Glutamatergic neuron (in vitro differentiated cells): ENCODE measurements at regions not wholly inside any gene's neighbourhood (a gene's known extent, or its start where the extent isn't known, plus 50 kb on each side); places are given as distances from the start of the nearest gene placed in this dataset.

Experiments used
- DNase-seq: peaks from one replicate; pipeline ENCODE4 v3.0.0; 2022
- H3K27ac Mint-ChIP-seq: one replicate; pipeline ENCODE4 v1.8.0; 2020; ENCODE audit warnings: mild to moderate bottlenecking, mixed read lengths, inconsistent platforms; ENCODE audit not compliant: unreplicated experiment
- H3K27me3 Mint-ChIP-seq: one replicate; pipeline ENCODE4 v1.8.0; 2020; ENCODE audit warnings: mild to moderate bottlenecking, moderate library complexity, mixed read lengths, inconsistent platforms; ENCODE audit not compliant: unreplicated experiment
- H3K36me3 Mint-ChIP-seq: one replicate; pipeline ENCODE4 v1.8.0; 2020; ENCODE audit warnings: mild to moderate bottlenecking, mixed read lengths, inconsistent platforms; ENCODE audit not compliant: unreplicated experiment
- H3K4me1 Mint-ChIP-seq: one replicate; pipeline ENCODE4 v1.8.0; 2020; ENCODE audit warnings: mild to moderate bottlenecking, low read depth, mixed read lengths, inconsistent platforms; ENCODE audit not compliant: unreplicated experiment
- H3K4me3 Mint-ChIP-seq: one replicate; pipeline ENCODE4 v1.8.0; 2020; ENCODE audit warnings: mild to moderate bottlenecking, mixed read lengths, inconsistent platforms; ENCODE audit not compliant: unreplicated experiment
- H3K9me3 Mint-ChIP-seq: one replicate; pipeline ENCODE4 v1.8.0; 2020; ENCODE audit warnings: mild to moderate bottlenecking, moderate library complexity, mixed read lengths, inconsistent platforms; ENCODE audit not compliant: unreplicated experiment
- TF ChIP-seq, protein P1 (sequence below): fragments of 200-600 bp; sonication (generic); IDR thresholded peaks from one replicate; pipeline ENCODE4 v1.5.0; 2021; ENCODE audit not compliant: partially characterized antibody, unreplicated experiment

DNA sequence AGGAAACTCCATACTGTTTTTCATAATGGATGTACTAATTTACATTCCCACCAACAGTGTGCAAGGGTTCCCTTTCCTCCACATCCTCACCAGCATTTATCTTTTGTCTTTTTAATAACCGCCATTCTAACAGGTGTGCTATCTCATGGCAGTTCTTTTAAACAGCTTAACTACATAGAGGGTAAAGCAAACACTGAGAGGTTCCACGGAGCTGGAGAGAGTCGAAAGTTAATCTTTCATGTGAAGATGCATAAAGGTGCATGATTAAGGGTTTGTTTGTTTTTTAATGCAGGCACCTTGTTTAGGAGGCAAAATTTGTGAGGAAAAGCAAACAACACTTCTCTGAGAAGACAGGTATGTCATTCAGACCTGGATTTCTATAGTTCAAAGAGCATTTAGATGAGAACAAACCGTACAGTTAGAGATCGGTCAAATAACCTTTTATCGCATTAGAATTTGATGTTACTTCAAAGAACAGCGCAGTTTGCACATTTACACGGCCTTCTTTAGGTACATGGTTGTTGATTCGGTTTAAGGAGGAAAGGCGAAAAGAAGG lies 193.9 kb downstream of the RBM26 start:
- Mint-ChIP-seq H3K4me1 (peaks cover 5% of the 10 kb centered on the region), H3K9me3 (no peaks in the 10 kb centered on the region), H3K4me3 (no peak overlapping the region), H3K27ac (no peak overlapping the region), H3K27me3 (no peaks in the 10 kb centered on the region), H3K36me3 (no peaks in the 10 kb centered on the region)
- no peak for DNase-seq
- TF ChIP-seq, protein P1, sequence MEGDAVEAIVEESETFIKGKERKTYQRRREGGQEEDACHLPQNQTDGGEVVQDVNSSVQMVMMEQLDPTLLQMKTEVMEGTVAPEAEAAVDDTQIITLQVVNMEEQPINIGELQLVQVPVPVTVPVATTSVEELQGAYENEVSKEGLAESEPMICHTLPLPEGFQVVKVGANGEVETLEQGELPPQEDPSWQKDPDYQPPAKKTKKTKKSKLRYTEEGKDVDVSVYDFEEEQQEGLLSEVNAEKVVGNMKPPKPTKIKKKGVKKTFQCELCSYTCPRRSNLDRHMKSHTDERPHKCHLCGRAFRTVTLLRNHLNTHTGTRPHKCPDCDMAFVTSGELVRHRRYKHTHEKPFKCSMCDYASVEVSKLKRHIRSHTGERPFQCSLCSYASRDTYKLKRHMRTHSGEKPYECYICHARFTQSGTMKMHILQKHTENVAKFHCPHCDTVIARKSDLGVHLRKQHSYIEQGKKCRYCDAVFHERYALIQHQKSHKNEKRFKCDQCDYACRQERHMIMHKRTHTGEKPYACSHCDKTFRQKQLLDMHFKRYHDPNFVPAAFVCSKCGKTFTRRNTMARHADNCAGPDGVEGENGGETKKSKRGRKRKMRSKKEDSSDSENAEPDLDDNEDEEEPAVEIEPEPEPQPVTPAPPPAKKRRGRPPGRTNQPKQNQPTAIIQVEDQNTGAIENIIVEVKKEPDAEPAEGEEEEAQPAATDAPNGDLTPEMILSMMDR = no peak

DNA sequence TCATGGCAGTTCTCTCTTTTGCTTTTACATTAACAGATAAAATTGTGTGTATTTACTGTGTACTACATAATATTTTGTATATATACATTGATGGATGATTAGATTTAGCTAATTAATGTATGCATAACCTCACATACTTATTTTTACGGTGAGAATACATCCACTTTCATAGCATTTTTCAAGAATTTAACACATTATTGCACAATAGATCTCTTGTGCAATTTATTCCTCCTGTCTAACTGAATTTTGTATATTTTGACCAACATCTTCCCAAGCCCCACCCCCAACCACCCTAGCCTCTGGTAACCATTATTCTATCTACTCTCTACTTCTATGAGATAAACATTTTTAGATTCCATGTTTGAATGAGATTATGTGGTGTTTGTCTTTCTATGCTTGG lies 194.7 kb downstream of the RBM26 start:
- Mint-ChIP-seq H3K27me3 (no peaks in the 10 kb centered on the region), H3K27ac (no peak overlapping the region)

DNA sequence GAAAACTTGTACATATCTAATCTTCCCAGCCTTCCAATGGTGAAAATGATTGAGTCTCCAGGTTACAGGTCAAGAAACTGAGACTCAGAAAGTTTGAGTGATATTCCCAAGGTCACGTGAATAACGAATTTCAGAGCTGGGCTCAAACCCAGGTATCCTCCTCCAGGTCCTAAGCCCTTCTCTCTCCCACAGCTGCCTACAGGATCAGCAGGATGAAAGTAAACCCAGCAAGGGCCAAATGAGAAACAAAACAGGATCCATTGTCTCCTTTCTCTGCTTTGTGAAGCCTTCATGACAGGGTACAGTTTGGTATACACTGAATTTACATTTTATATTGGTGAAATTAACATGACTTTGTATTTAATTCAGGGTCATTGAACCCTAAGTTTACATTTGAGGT lies 208.1 kb downstream of the RBM26 start:
- Mint-ChIP-seq H3K4me3 (no peak overlapping the region), H3K9me3 (no peaks in the 10 kb centered on the region), H3K27me3 (no peaks in the 10 kb centered on the region), H3K36me3 (no peaks in the 10 kb centered on the region), H3K27ac (no peak overlapping the region), H3K4me1 (no peaks in the 10 kb centered on the region)
- no peak for DNase-seq
- TF ChIP-seq, protein P1 = no peak

More for the DNA sequence above, 194.7 kb downstream of the RBM26 start:
- TF ChIP-seq, protein P1 = no peak
- H3K4me1 Mint-ChIP-seq = peaks cover 1% of the 10 kb centered on the region
- H3K4me3 Mint-ChIP-seq = no peak overlapping the region
- no peak for DNase-seq
- H3K9me3 Mint-ChIP-seq = no peaks in the 10 kb centered on the region
- H3K36me3 Mint-ChIP-seq = no peaks in the 10 kb centered on the region

DNA sequence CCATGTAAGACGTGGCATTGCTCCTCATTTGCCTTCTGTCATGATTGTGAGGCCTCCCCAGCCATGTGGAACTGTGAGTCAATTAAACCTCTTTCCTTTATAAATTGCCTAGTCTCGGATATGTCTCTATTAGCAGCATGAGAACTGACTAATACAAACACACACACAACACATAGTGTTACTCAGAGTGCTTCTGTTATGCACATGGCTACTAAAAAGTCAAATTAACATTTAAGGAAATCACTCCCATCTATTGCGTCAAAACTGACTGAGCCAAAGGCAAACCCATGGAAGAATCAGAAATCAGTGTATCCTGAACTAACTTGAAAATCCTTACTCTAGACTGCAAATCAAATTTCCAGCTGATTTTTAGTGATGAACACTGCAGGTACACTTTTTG lies 209.2 kb downstream of the RBM26 start:
- DNase-seq = no peak
- Mint-ChIP-seq H3K27ac (no peak overlapping the region), H3K4me1 (no peaks in the 10 kb centered on the region), H3K36me3 (no peaks in the 10 kb centered on the region), H3K9me3 (no peaks in the 10 kb centered on the region), H3K4me3 (no peak overlapping the region), H3K27me3 (no peaks in the 10 kb centered on the region)
- TF ChIP-seq, protein P1 = no peak

DNA sequence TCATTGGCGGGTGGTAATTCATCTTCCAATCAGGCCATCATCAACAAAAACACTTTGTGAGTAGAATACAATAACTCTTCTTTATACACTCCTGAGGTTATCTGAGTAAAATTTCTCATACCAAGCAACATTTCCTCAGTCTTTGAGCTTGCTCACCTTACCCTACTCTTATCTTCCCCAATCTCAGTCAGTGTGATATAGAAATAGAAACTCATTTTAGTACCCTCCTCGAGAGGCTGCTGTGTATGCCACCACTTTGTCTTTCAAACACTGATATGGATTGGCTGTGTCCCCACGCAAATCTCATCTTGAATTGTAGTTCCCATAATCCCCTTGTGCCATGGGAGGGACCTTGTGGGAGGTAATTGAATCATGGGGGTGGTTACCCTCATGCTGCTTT lies 209.7 kb downstream of the RBM26 start:
- Mint-ChIP-seq H3K4me3 (no peak overlapping the region), H3K4me1 (no peaks in the 10 kb centered on the region), H3K36me3 (no peaks in the 10 kb centered on the region), H3K9me3 (no peaks in the 10 kb centered on the region), H3K27ac (no peak overlapping the region), H3K27me3 (no peaks in the 10 kb centered on the region)
- TF ChIP-seq, protein P1 = no peak
- DNase-seq = no peak
